ENCODE measurements at regions not wholly inside any gene's neighbourhood (a gene's known extent, or its start where the extent isn't known, plus 50 kb on each side); places are given as distances from the start of the nearest gene placed in this dataset.

GRCh38 chr20:24095756-24096155 is 107.2 kb upstream of the GGTLC1 start:
- H3K4me2 ChIP-seq (ENCODE audit: insufficient read depth, low read length), result no peak overlapping the region
- no TSS peak for BruUV-seq (replicated peaks)
- H3K27me3 ChIP-seq (ENCODE audit: control insufficient read depth in 2 of 2, insufficient read depth in 2 of 2, low read length in 2 of 2), result no peaks in the 10 kb centered on the region
- DNase-seq (ENCODE audit: extremely low read depth in 1 of 4, low spot score in 3 of 4) (no peak), ATAC-seq (no peak), FAIRE-seq (no peak)
- no peaks in the 10 kb centered on the region for H3K9me3 ChIP-seq (replicated peaks; ENCODE audit: control insufficient read depth, insufficient read depth, low read depth, low read length)
- no peak overlapping the region for H3K4me3 ChIP-seq
- intact Hi-C loops (cut with micrococcal nuclease), result no loop called here
- H3K36me3 ChIP-seq (ENCODE audit: control insufficient read depth, insufficient read depth, low read length), result no peaks in the 10 kb centered on the region
- 0% methylated on average over 3 of the region's 7 CpGs for WGBS (ENCODE audit: insufficient coverage, low coverage, missing lambda C conversion rate)
- in situ Hi-C loops (cut with MboI), result no loop called here
- POLR2A ChIA-PET, result no interaction called here
- H3K79me2 ChIP-seq (ENCODE audit: control insufficient read depth, insufficient read depth, low read length), result no peaks in the 10 kb centered on the region
- TF ChIP-seq HCFC1 (IDR thresholded peaks at IDR 0.05; ENCODE audit: low read depth, low read length), result no peak
- no peak for TF ChIP-seq ZKSCAN3 (CRISPR knock-in tag; IDR thresholded peaks at IDR 0.05)
- no peak for TF ChIP-seq CXXC5 (CRISPR knock-in tag; IDR thresholded peaks at IDR 0.05)
- TF ChIP-seq ZNF766 (CRISPR knock-in tag; conservative IDR thresholded peaks at IDR 0.05), result no peak
- no peak for TF ChIP-seq NR2C1 (IDR thresholded peaks at IDR 0.05)
- no peak for TF ChIP-seq NR2C1 (tag; IDR thresholded peaks at IDR 0.05)
- TF ChIP-seq HSF4 (CRISPR knock-in tag; IDR thresholded peaks at IDR 0.05; ENCODE audit: borderline replicate concordance), result no peak
- TF ChIP-seq, protein P1, sequence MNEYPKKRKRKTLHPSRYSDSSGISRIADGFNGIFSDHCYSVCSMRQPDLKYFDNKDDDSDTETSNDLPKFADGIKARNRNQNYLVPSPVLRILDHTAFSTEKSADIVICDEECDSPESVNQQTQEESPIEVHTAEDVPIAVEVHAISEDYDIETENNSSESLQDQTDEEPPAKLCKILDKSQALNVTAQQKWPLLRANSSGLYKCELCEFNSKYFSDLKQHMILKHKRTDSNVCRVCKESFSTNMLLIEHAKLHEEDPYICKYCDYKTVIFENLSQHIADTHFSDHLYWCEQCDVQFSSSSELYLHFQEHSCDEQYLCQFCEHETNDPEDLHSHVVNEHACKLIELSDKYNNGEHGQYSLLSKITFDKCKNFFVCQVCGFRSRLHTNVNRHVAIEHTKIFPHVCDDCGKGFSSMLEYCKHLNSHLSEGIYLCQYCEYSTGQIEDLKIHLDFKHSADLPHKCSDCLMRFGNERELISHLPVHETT (CRISPR knock-in tag; conservative IDR thresholded peaks at IDR 0.05 in 1 of 2, IDR thresholded peaks at IDR 0.05 in 1 of 2), result no peak
- no peak for TF ChIP-seq TEAD2 (tag; IDR thresholded peaks at IDR 0.05)
- TF ChIP-seq, protein P2, sequence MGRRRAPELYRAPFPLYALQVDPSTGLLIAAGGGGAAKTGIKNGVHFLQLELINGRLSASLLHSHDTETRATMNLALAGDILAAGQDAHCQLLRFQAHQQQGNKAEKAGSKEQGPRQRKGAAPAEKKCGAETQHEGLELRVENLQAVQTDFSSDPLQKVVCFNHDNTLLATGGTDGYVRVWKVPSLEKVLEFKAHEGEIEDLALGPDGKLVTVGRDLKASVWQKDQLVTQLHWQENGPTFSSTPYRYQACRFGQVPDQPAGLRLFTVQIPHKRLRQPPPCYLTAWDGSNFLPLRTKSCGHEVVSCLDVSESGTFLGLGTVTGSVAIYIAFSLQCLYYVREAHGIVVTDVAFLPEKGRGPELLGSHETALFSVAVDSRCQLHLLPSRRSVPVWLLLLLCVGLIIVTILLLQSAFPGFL (CRISPR knock-in tag; IDR thresholded peaks at IDR 0.05), result no peak
- TF ChIP-seq KLF16 (IDR thresholded peaks at IDR 0.05), result no peak
- TF ChIP-seq NCOA2 (IDR thresholded peaks at IDR 0.05; ENCODE audit: partially characterized antibody in 2 of 2), result no peak
- no peak for TF ChIP-seq BRD4 (IDR thresholded peaks at IDR 0.05)
- TF ChIP-seq CTCF (IDR thresholded peaks at IDR 0.05 in 2 of 3, conservative IDR thresholded peaks at IDR 0.05 in 1 of 3; ENCODE audit: insufficient read depth in 2 of 3, low read depth in 1 of 3, low read length in 3 of 3), result no peak
- TF ChIP-seq ZNF347 (CRISPR knock-in tag; IDR thresholded peaks at IDR 0.05; ENCODE audit: low read depth), result no peak
- TF ChIP-seq ZNF707 (CRISPR knock-in tag; conservative IDR thresholded peaks at IDR 0.05), result no peak
- no peak for TF ChIP-seq ZBTB12 (CRISPR knock-in tag; IDR thresholded peaks at IDR 0.05)
- no peaks in the 10 kb centered on the region for H3K9me1 ChIP-seq (ENCODE audit: control insufficient read depth, insufficient read depth, low read length)
- no peak overlapping the region for H3K27ac ChIP-seq (ENCODE audit: extremely low read depth, low read depth, low read length)
- CTCF ChIA-PET (ENCODE audit: low intra/inter-chr PET ratio), result no interaction called here
- H3K9ac ChIP-seq (ENCODE audit: insufficient read depth in 1 of 2, low read depth in 2 of 2, low read length in 2 of 2), result no peak overlapping the region
- H3K4me1 ChIP-seq (replicated peaks in 1 of 2; ENCODE audit: control insufficient read depth in 2 of 2, insufficient read depth in 2 of 2, low read length in 2 of 2), result no peaks in the 10 kb centered on the region
- H4K20me1 ChIP-seq (replicated peaks; ENCODE audit: control insufficient read depth, insufficient read depth, low read length), result no peaks in the 10 kb centered on the region
- H2AFZ ChIP-seq (ENCODE audit: low read depth, low read length), result no peak overlapping the region

All from K562 (cell line).